ENCODE measurements at regions not wholly inside any gene's neighbourhood (a gene's known extent, or its start where the extent isn't known, plus 50 kb on each side); places are given as distances from the start of the nearest gene placed in this dataset.
A peak's percentile ranks its signal among the peaks of the same experiment; 100 is the strongest.

DNA sequence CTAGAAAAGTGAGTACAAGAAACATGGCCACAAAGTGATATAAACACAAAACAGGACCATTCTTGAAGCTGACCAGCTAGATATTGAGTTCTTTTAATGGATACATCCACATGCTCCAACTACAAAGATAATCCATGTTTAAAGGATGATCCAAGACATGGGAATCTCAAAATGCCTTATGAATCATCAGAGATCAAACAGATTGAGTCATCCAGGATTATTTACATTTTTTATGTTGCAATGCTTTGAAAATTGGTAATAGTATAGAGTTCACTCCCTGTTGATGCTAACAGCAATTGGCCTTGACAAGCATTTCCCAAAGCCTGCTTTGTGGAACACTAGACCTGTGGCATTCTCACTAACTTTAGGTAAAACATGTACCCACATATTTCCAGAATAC lies 293.0 kb upstream of the TBX3 start:
- no peak overlapping the region for H3K27ac Mint-ChIP-seq

DNA sequence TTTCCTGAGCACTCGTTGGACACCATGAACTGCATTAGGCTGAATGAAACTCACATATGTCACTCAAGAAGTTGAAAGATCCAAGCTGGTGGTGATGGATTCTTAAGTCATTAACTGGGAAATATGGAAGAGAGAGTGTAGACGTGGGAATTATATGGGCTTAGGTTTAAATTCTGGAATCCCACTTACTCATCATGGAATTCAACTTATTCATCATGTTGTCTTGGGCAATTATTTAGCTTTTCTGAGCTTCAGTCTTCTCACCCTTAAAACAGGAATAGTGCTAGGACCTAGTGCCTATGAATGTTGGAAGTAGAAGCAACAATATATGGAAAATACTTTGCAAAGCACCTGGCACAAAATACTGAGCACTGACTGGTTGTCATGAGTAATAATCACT lies 292.4 kb upstream of the TBX3 start:
- Mint-ChIP-seq H3K36me3 (peaks cover 0 to 19% of the 10 kb centered on the region in 2 donors), H3K27ac (no peak overlapping the region), H3K9me3 (peaks cover 42 to 46% of the 10 kb centered on the region in 2 donors)
- ATAC-seq, result no peak
- DNase-seq (ENCODE audit: low spot score in 2 of 2), result no peak

More for the DNA sequence above, 293.0 kb upstream of the TBX3 start:
- peaks cover 0 to 19% of the 10 kb centered on the region in 2 donors for H3K36me3 Mint-ChIP-seq
- ATAC-seq (no peak), DNase-seq (ENCODE audit: low spot score in 2 of 2) (no peak)
- peaks cover 43 to 46% of the 10 kb centered on the region in 2 donors for H3K9me3 Mint-ChIP-seq

DNA sequence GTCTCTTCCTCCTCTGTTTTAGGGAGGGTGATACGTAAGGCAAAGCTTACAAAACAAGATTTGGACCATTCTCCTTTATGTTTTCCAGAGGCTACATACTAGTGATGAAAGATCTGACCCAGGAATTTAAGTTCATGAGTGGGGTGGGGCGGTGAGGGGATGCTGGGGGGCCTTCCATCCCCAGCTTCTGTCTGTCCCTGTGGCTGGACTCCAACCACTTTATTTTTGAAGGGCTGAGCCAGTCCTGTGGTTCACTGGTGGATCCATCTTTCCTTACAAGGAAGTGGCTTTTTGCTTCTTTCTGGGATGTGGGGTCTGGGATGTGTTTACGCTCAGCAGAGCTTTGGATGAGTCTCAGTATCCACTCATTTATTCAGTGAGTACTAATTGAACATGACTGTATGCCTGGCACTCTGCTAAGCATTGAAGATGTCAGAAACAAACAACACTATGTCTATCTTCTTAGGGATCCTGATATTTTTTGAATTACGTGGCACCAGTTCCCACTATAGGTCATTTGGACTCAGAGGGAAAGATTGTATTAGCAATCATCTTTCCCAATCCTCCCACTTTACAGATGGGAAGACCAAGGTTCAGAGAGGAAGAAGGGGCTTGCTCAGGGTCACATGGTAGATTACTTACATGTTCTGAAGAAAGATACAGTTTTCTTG lies 291.8 kb upstream of the TBX3 start:
- Mint-ChIP-seq H3K27ac (no peak overlapping the region), H3K9me3 (peaks cover 36 to 41% of the 10 kb centered on the region in 2 donors), H3K36me3 (peaks cover 0 to 17% of the 10 kb centered on the region in 2 donors)
- ATAC-seq, result no peak
- no peak for DNase-seq (ENCODE audit: low spot score in 2 of 2)

DNA sequence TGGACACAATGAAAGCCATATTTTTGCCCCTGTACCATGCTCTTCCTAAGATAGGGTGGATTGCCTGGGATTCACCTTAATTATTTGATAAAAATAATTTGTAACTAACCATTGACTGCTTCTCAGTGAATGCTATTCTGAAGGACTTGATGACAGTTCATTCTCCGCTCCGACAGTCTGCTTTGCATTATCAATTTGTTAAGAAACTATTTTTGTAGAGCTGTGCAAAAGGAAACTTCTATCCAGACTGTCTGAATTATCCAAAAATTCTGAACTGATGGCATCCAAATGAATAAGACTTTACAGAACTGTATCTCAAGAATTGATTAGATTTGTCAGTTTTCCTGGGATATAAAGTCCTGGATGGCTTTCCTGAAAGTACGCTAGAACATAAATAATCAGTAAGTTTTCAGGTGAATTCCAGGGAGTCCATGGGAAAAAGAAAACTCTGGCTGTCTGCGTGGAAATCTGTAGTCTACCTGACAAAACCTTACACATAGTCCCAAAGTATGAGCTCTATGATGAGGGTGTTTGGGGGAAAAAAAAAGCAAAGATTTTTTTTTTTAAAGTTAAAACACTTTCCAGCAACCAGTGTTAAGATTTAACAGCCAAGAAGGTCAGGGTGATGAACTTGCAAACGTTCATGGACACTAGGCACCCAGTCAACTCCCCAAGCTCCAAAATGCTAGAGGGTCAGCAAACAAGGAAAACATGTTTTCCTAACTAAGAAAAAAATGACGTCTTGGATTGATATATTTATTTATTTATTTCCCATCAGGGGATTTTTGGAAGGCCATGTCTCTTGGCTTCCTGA lies 291.1 kb upstream of the TBX3 start:
- no peak for ATAC-seq
- Mint-ChIP-seq H3K27ac (no peak overlapping the region), H3K9me3 (peaks cover 36 to 37% of the 10 kb centered on the region in 2 donors), H3K36me3 (peaks cover 0 to 14% of the 10 kb centered on the region in 2 donors)
- DNase-seq (ENCODE audit: low spot score in 2 of 2), result no peak

DNA sequence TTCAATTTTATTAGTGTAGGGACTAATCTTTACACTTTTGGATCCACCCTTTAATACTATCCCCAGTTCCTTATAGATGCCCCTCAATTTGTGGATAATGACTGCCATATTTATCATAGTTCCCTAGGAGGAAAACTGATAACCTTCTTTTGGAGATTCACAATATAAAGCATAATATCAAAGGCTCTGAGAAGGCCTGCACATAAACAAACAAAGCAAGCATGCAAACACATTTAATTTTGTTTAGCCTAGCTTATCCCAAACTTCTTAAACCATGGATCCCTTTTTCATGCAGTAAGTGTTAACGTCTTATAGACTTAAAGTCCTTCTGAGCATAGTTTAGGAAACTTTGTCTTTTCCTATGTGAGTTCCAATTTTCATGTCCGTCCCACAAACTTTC lies 290.4 kb upstream of the TBX3 start:
- no peak overlapping the region for H3K27ac Mint-ChIP-seq
- H3K36me3 Mint-ChIP-seq, result peaks cover 0 to 14% of the 10 kb centered on the region in 2 donors
- H3K9me3 Mint-ChIP-seq, result peaks cover 33 to 38% of the 10 kb centered on the region in 2 donors
- no peak for DNase-seq (ENCODE audit: low spot score in 2 of 2)
- no peak for ATAC-seq

DNA sequence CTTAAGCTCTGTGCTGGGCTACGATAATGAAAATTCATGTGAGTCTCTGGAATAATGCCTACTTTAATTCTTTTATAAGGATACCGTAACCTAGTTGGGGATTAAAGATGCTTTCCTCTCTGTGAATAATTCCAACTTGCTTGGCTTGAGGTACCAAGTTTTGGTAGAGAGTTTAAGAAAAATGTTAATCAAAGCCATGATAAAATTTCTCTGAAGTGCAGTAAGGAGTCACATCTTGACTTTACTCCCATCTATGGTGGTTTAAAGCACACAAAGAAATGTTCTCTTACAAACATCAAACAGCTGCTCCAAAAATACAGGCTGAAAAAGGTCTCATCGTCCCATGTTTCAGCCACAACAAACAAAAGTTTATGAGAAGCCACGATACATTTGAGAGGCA lies 284.8 kb upstream of the TBX3 start:
- DNase-seq (ENCODE audit: low spot score in 2 of 2) (no peak), ATAC-seq (no peak)
- Mint-ChIP-seq H3K27ac (no peak overlapping the region), H3K9me3 (peaks cover 5 to 15% of the 10 kb centered on the region in 2 donors), H3K36me3 (peaks cover 0 to 7% of the 10 kb centered on the region in 2 donors)

DNA sequence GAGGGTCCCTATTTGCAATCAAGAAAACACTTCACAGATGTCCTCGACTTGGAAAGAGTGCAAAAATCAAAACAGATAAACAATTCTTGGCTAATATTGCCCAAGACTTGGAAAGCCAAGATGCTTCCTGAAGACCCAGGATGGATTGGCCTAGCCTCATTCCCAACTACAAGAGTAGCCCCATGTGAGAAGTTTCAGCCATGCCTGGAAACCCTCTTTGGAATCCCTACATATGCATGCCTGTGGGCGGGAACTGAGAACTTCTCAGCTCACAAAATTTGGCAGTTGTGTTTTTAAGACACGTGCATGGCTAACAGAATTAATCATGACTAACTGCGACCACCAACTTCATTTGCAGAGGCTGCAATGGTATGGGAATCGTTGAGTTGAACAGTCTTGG lies 283.2 kb upstream of the TBX3 start:
- no peaks in the 10 kb centered on the region for H3K36me3 Mint-ChIP-seq
- ATAC-seq (no peak), DNase-seq (ENCODE audit: low spot score in 2 of 2) (no peak)
- H3K27ac Mint-ChIP-seq, result no peak overlapping the region
- H3K9me3 Mint-ChIP-seq, result peaks cover 0 to 12% of the 10 kb centered on the region in 2 donors

DNA sequence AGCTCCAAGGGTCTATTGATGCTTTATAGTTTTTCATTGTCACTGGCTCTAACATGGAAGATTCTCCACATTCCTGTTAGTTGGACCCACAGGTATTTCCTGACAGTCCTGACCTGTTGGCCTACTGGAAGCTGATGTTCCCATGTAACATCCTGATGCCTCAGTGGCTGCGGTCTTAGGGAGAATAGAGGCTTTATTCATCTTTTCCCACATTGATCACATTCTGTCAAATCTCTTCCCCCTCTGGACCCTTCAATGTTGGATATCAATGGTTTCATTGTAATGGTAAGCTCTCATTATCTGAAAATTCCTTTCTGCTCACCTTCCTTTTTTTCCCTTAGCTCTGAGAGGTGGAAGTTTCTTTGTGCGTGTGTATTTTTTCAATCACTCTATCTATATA lies 280.9 kb upstream of the TBX3 start:
- H3K9me3 Mint-ChIP-seq, result peaks cover 0 to 18% of the 10 kb centered on the region in 2 donors
- DNase-seq (ENCODE audit: low spot score in 2 of 2) (no peak), ATAC-seq (no peak)
- H3K27ac Mint-ChIP-seq, result no peak overlapping the region
- H3K36me3 Mint-ChIP-seq, result no peaks in the 10 kb centered on the region

DNA sequence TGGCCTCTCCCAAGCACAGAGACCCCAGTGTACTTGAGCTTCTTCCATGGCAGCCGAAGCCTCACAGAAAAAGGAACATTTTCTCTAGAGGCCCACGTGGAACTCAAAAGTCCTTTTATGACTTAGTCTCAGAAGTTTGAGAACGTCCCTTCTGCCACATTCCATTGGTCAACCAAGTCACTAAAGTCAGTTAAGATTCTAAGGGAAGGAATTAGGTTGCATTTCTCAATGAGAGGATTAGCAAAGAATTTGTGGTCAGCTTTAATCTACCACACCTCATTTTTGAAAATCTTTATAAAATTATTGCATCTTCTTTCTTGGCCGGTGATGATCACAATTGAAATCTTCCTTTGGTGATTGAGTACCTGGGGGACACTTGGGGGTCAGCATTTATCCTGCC lies 279.9 kb upstream of the TBX3 start:
- no peaks in the 10 kb centered on the region for H3K36me3 Mint-ChIP-seq
- DNase-seq (ENCODE audit: low spot score in 2 of 2), result no peak

DNA sequence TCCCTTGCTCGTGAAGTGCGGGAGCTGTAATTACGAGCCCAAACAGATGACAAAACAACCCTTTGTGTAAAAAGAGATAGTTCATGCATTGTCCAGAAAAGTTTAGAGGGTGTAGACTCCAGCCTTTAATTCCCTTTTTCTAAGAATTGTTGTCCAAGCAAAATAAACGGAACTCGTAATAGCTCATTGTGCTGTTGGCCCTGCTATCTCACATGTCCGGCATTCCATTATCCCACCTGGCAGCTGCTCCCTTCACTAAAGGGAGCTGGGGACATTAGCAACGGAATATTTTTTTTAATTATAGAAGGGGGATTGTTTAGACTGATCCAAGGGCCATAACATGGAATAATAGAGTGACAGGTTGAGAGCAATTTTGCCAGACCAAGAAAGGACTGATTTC lies 277.5 kb upstream of the TBX3 start:
- no peak for DNase-seq (ENCODE audit: low spot score in 2 of 2)
- no peak for ATAC-seq
- no peaks in the 10 kb centered on the region for H3K36me3 Mint-ChIP-seq
- H3K27ac Mint-ChIP-seq, result no peak overlapping the region
- H3K9me3 Mint-ChIP-seq, result peaks cover 5 to 15% of the 10 kb centered on the region in 2 donors

More for the DNA sequence above, 279.9 kb upstream of the TBX3 start:
- peaks cover 0 to 15% of the 10 kb centered on the region in 2 donors for H3K9me3 Mint-ChIP-seq
- no peak for ATAC-seq
- no peak overlapping the region for H3K27ac Mint-ChIP-seq

DNA sequence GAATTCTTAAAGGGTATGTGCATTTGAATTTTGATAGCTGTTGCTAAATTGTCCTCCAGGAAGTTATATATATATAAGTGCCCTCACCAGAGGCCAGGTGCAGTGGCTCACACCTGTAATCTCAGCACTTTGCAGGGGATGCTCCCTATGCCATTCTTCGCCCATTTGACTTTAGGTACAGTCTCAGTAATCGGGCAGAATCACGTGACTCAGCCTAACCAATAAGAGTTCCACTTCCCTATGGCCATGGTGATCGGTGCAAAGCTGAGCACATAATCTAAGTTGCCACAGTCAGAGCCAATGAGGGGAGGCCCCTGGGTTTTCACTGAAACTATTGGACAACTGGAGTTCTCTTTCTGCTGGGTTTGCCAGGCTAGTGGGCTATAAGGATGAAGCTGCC lies 274.6 kb upstream of the TBX3 start:
- no peak overlapping the region for H3K27ac Mint-ChIP-seq
- H3K36me3 Mint-ChIP-seq, result no peaks in the 10 kb centered on the region
- peaks cover 6 to 11% of the 10 kb centered on the region in 2 donors for H3K9me3 Mint-ChIP-seq
- ATAC-seq (no peak), DNase-seq (ENCODE audit: low spot score in 2 of 2) (no peak)

DNA sequence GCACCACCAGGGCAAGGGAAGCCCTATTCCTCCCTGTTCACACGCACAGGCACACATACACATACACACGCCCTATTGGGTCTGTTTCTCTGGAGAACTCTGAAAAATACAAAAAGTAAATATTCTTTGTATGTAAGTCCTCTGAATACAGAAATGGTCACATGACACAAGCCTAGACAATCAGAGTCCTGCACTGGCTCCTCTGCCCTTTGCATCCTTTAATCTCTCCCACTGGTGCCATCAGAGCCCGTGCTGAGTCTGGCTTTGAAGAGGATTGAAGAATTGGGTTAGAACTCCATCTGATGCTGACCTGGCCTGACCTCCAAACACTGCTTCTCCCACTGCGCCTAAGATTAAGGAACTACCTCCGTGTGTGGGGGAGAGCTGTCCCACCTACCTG lies 273.2 kb upstream of the TBX3 start:
- ATAC-seq, result no peak
- Mint-ChIP-seq H3K9me3 (peaks cover 6% of the 10 kb centered on the region in 2 donors), H3K36me3 (no peaks in the 10 kb centered on the region), H3K27ac (peak overlapping the region in 1 of 2 donors; percentile 17)
- DNase-seq (ENCODE audit: low spot score in 2 of 2), result no peak

DNA sequence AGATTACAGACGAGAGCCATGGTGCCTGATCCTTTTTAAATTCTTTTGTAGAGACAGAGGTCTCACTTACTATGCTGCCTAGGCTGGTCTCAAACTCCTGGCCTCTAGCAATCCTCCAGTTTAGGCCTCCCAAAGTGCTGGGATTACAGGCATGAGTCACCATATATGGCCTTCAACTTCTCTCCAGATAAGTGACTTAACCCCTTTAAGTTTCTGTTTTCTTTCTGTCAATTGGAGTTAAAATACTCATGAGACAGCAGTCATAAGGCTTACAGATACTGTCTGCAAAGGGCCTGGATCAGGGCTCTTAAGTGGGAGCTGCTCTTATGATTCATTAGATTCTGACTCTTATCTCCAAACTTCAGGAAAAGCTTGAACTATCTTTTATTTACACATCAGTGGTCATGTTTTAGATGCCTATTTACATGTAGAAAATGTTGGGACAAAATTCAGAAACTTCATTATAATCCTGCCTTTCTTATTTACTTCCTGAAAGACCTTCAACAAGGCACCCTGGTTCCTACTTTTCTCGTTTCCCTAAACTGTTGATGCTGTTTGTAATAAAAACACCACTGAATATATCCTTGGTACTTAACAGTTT lies 271.5 kb upstream of the TBX3 start:
- Mint-ChIP-seq H3K27ac (no peak overlapping the region), H3K36me3 (no peaks in the 10 kb centered on the region), H3K9me3 (peaks cover 0 to 6% of the 10 kb centered on the region in 2 donors)
- DNase-seq (ENCODE audit: low spot score in 2 of 2) (no peak), ATAC-seq (no peak)

DNA sequence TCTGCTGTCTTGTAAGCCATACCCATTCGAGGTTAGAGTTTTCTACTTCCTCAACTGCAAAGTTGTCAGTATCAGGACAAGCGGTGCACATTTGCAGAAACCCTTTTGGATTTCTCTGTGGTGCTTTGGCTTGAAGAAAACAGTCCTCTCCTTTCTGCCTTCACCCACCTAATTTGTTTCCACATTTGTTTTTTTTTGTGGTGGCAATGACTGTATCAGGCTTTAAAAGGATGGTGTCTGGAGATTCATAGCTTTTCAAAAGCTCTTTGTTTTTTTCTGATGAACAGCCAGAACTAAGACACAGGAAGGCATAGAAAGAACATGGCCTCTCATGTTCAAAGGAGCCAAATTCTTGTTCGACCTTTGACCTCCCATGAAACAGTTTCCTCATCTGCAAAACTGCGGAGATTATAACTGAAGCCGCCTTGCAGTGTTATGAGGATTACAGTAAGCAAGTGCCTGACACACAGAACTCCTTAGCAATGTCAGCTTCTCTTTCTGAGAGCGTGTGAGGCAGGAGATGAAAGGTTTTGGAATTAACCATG lies 270.6 kb upstream of the TBX3 start:
- no peak overlapping the region for H3K27ac Mint-ChIP-seq
- H3K36me3 Mint-ChIP-seq, result no peaks in the 10 kb centered on the region
- ATAC-seq, result no peak

DNA sequence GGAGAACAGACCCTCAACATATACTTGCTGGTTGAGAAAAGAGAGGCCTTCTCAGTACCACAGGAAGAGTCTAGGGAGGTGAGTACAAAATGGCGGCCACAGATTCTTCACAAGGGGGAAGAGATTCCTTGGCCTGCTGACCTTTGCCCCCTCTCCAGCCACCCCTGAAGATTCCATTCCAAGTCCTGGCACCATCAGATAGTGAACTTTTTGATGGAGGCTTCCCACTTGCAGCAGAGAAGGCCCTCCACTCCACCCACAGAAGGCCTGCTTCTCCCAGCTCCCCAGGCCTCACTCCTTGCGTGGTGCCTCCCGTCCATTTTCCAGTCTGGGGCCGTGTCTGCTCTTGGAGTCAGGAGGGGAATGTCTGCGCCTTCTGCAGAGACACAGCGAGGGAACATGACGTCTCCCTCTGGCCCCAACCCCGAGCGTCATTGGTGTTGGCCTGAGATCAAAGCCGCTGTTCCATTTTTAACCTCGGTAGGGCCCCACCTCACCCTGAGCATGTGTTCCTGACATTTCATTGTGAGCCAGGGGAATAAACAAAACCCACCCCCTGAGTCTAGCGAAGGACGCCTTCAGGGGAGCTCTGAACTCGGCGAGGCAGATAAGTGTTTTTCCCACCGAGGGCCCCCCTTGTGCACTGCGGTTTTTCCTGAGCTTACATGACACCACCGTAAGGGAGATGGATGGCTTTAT lies 268.7 kb upstream of the TBX3 start:
- no peak for DNase-seq (ENCODE audit: low spot score in 2 of 2)
- Mint-ChIP-seq H3K36me3 (no peaks in the 10 kb centered on the region), H3K27ac (peak overlapping the region in 1 of 2 donors; percentile 72), H3K9me3 (peaks cover 0 to 6% of the 10 kb centered on the region in 2 donors)
- ATAC-seq, result no peak

More for the DNA sequence above, 270.6 kb upstream of the TBX3 start:
- peaks cover 0 to 6% of the 10 kb centered on the region in 2 donors for H3K9me3 Mint-ChIP-seq
- DNase-seq (ENCODE audit: low spot score in 2 of 2), result no peak

DNA sequence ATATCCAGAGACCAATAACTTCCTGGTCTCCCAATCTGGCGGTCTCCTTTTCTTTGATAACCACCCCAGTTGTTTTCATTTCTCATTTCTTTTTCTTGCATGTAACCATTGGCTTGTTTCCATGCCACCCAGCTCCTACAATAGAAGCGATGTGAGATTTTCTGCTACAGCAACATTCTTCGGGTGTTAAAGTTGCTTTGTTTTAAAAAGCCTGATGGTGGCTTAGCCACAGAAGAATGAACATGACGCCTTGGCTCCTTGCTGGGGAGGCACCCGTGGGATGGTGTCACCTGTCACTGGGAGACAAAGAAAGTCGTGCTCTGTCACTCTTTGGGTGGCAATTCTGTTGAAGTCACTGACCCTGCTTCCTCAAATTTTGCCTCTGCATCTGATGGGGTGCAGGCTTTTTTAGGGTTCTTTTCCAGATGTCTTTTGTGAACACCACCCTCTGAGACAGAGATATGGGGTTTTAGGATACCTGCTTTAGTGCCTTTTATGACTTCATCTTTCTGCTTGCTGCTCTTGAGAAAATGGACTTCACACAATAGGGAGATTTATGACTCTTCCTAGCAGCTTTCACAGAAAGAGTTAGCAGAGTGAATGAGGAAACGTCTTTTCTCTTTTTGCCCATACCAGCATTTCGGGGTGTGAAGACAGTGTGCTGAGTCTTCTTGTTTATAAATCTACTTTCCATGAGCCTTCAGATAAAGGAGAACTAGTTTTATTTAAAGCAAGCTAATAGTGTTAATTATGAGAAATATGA lies 265.3 kb upstream of the TBX3 start:
- DNase-seq (ENCODE audit: low spot score in 2 of 2) (no peak), ATAC-seq (no peak)
- Mint-ChIP-seq H3K9me3 (no peaks in the 10 kb centered on the region), H3K27ac (no peak overlapping the region), H3K36me3 (no peaks in the 10 kb centered on the region)

Data from activated naive CD4-positive, alpha-beta T cell treated with anti-CD3 and anti-CD28 coated beads, Interleukin-2, amount 50 U/mL, for 72 hours (primary cell).